DND-41 (cell line): ENCODE measurements at regions not wholly inside any gene's neighbourhood (a gene's known extent, or its start where the extent isn't known, plus 50 kb on each side); places are given as distances from the start of the nearest gene placed in this dataset.

ENCODE experiments used
- ATAC-seq: fragments of 200-7000 bp; cut with Tn5 transposase; 3 replicates; pipeline ENCODE4 v1.9.1; 2021; ENCODE audit warnings: low read depth; ENCODE audit not compliant: insufficient read depth
- DNase-seq: peaks from one replicate; pipeline ENCODE4 v3.0.0-alpha.2; 2020
- H2AFZ ChIP-seq: 2 replicates; pipeline ENCODE4 v1.6.0; 2012; ENCODE audit warnings: low read depth, low read length
- H3K27ac ChIP-seq: 2 replicates; pipeline ENCODE4 v1.5.1; 2012; ENCODE audit warnings: low read length, inconsistent platforms
- H3K27me3 ChIP-seq: fragments of 200-600 bp; sonication (generic); 2 replicates; pipeline ENCODE4 v1.6.0; 2012; ENCODE audit warnings: low read length, mild to moderate bottlenecking, inconsistent platforms; ENCODE audit not compliant: insufficient read depth, poor library complexity
- H3K36me3 ChIP-seq: 2 replicates; pipeline ENCODE4 v1.5.1; 2012; ENCODE audit warnings: low read length, inconsistent platforms; ENCODE audit not compliant: insufficient read depth
- H3K4me1 ChIP-seq: 2 replicates; pipeline ENCODE4 v1.5.1; 2012; ENCODE audit warnings: mild to moderate bottlenecking, low read length; ENCODE audit not compliant: insufficient read depth
- H3K4me2 ChIP-seq: 2 replicates; pipeline ENCODE4 v1.6.0; 2012; ENCODE audit warnings: mild to moderate bottlenecking, moderate library complexity, low read length, inconsistent platforms; ENCODE audit not compliant: insufficient read depth
- H3K4me3 ChIP-seq, 2 experiments: fragments of 200-600 bp in 1 of 2; shearing (Covaris generic) in 1 of 2; 2 replicates each; pipeline ENCODE4 v1.5.1; 2012 to 2016; ENCODE audit warnings: inconsistent platforms in 2 of 2, low read length in 2 of 2, mild to moderate bottlenecking in 2 of 2, low read depth in 1 of 2, moderate library complexity in 1 of 2
- H3K79me2 ChIP-seq: 2 replicates; pipeline ENCODE4 v1.6.0; 2012; ENCODE audit warnings: low read length, inconsistent platforms; ENCODE audit not compliant: insufficient read depth
- H3K9ac ChIP-seq: 2 replicates; pipeline ENCODE4 v1.6.0; 2012; ENCODE audit warnings: low read depth, mild to moderate bottlenecking, inconsistent platforms, low read length, moderate library complexity
- H3K9me3 ChIP-seq: 2 replicates; pipeline ENCODE4 v1.5.1; 2012; ENCODE audit warnings: low read length, moderate library complexity, mild to moderate bottlenecking, inconsistent platforms; ENCODE audit not compliant: insufficient read depth, severe bottlenecking
- H4K20me1 ChIP-seq: 2 replicates; pipeline ENCODE4 v1.6.0; 2012; ENCODE audit warnings: low read length; ENCODE audit not compliant: insufficient read depth
- EZH2 ChIP-seq: IDR thresholded peaks from 3 replicates; pipeline ENCODE4 v1.6.1; 2012; ENCODE audit warnings: borderline replicate concordance, low read depth, mild to moderate bottlenecking, moderate library complexity, low read length, inconsistent platforms; ENCODE audit not compliant: severe bottlenecking
- TF ChIP-seq, protein P1 (sequence below): IDR thresholded peaks from 2 replicates; pipeline ENCODE4 v1.5.1; 2012; ENCODE audit warnings: borderline replicate concordance, low read length, moderate library complexity, mild to moderate bottlenecking; ENCODE audit not compliant: poor library complexity, severe bottlenecking; ENCODE audit errors: extremely low read depth

DNA sequence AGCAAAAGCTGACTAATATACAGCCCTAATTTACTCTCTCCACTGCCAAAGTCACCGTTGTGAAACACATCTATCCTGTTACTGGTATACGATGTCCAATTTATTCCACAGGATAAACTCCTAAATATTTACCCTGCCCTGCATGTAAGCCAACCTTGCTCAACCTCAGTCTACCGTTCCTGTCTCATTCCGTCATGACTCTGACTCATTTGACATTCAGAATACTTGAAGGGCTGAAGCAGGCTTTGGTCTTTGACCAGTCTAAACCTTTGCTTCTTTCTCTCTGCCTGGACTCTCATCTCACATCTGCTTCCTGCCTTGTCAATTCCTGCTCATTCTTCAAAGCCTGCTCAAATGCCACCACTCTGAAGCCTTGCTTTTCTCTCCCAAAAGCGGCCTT is 157.5 kb downstream of the SCP2D1 start:
- H3K27ac ChIP-seq = no peak overlapping the region
- no peaks in the 10 kb centered on the region for H3K27me3 ChIP-seq
- TF ChIP-seq, protein P1, sequence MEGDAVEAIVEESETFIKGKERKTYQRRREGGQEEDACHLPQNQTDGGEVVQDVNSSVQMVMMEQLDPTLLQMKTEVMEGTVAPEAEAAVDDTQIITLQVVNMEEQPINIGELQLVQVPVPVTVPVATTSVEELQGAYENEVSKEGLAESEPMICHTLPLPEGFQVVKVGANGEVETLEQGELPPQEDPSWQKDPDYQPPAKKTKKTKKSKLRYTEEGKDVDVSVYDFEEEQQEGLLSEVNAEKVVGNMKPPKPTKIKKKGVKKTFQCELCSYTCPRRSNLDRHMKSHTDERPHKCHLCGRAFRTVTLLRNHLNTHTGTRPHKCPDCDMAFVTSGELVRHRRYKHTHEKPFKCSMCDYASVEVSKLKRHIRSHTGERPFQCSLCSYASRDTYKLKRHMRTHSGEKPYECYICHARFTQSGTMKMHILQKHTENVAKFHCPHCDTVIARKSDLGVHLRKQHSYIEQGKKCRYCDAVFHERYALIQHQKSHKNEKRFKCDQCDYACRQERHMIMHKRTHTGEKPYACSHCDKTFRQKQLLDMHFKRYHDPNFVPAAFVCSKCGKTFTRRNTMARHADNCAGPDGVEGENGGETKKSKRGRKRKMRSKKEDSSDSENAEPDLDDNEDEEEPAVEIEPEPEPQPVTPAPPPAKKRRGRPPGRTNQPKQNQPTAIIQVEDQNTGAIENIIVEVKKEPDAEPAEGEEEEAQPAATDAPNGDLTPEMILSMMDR = no peak
- TF ChIP-seq EZH2 = no peak
- no peak overlapping the region for H2AFZ ChIP-seq
- H3K9ac ChIP-seq = no peak overlapping the region
- no peaks in the 10 kb centered on the region for H3K36me3 ChIP-seq
- ATAC-seq (no peak), DNase-seq (no peak)
- H3K4me2 ChIP-seq = no peak overlapping the region
- no peaks in the 10 kb centered on the region for H3K9me3 ChIP-seq
- no peaks in the 10 kb centered on the region for H3K4me1 ChIP-seq
- no peak overlapping the region for H3K4me3 ChIP-seq
- H4K20me1 ChIP-seq = no peaks in the 10 kb centered on the region
- no peaks in the 10 kb centered on the region for H3K79me2 ChIP-seq

DNA sequence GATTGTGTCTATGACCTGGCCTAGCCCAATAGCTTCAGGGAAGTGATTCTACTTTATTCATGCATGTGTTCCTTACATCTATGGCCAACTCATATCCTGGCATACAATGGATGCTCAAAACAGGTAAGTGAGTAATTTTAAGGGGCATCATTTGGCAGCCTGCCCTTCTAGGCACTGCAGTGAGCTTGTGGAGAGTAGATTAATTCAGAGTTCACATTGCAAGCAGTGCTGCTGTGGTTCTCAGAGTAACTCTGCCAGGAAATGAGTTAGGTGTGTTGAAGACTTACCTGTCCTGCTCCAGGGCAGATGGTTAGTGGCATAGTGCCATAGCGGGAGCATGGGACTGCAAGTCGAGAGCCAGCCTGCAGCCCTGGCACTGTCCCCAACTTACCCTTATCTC is 158.0 kb downstream of the SCP2D1 start:
- Histone ChIP-seq H3K36me3 (no peaks in the 10 kb centered on the region), H3K4me2 (no peak overlapping the region), H3K4me3 (no peak overlapping the region), H3K4me1 (no peaks in the 10 kb centered on the region), H2AFZ (no peak overlapping the region), H3K27me3 (no peaks in the 10 kb centered on the region), H3K79me2 (no peaks in the 10 kb centered on the region), H3K9me3 (no peaks in the 10 kb centered on the region), H3K27ac (no peak overlapping the region), H3K9ac (no peak overlapping the region), H4K20me1 (no peaks in the 10 kb centered on the region)
- DNase-seq (no peak), ATAC-seq (no peak)
- TF ChIP-seq EZH2 = no peak
- TF ChIP-seq, protein P1 = no peak

DNA sequence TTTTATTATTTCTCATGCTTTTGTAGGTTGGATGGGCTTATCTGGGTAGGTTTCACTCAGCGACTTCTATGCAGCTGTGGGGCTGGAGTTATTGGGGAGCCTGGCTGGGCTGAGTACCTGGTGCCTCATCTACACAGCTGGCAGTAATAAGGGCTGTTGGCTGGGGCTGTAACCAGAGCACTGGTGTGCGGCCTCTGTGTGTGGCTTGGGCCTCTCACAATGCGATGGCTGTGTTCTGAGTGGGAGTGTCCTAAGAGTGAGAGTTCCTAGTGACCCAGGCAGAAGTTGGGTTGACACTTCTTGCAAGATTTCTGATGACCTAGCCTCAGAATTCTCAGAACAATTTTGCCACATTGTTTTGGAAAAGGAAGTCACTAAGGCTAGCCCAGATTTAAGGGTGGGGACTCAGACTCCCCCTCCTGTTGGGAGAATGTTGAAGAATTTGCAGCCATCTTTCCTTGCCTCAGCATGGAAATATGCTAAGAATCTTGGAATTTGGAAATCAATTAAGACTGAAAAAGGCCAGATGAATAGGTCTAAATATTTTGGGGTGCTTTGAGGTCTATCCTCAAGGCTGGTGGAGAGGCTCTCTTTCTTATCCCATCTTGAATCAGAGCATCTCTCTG is 158.8 kb downstream of the SCP2D1 start:
- no peaks in the 10 kb centered on the region for H3K36me3 ChIP-seq
- ATAC-seq (no peak), DNase-seq (no peak)
- H4K20me1 ChIP-seq = no peaks in the 10 kb centered on the region
- H3K27ac ChIP-seq = no peak overlapping the region
- no peaks in the 10 kb centered on the region for H3K79me2 ChIP-seq
- H3K4me3 ChIP-seq = no peak overlapping the region
- H3K27me3 ChIP-seq = no peaks in the 10 kb centered on the region
- no peak overlapping the region for H2AFZ ChIP-seq
- no peaks in the 10 kb centered on the region for H3K9me3 ChIP-seq
- TF ChIP-seq, protein P1 = no peak
- TF ChIP-seq EZH2 = no peak
- H3K4me1 ChIP-seq = no peaks in the 10 kb centered on the region
- H3K9ac ChIP-seq = no peak overlapping the region
- H3K4me2 ChIP-seq = no peak overlapping the region

DNA sequence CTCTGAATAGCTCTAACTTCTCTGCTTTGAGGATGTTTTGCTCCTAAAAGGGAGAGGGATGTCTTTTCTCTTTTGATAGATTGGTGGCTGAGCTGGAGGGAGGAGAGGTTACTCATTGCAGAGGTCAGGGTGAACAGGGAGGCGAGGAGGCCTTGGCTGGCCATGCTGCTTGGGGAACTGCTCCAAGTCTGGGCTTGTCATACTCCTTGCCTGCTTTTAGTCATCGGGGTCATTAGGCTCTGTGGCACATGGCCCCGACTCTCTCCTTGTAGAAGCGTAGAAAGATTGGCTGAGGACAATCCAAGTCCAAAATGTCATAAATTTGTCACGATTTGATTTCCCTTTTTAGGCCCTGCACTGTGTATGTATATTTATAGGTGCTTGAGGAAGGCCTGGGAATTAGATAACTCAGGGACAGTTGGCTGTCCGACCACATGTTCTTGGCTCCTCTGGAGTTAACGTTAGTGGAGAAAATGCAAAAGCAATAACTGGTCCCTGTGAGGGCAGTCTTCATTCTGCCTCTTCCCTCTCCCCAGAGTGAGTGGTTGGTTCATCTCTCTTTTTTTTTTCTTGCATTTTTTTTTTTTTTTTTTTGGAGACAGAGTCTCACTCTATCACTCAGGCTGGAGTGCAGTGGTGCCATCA is 160.1 kb downstream of the SCP2D1 start:
- no peak for ATAC-seq

More for the DNA sequence above, 160.1 kb downstream of the SCP2D1 start:
- Histone ChIP-seq H3K4me1 (no peaks in the 10 kb centered on the region), H3K4me2 (no peak overlapping the region), H3K36me3 (no peaks in the 10 kb centered on the region), H3K9me3 (no peaks in the 10 kb centered on the region), H3K79me2 (no peaks in the 10 kb centered on the region), H3K9ac (no peak overlapping the region), H3K27me3 (no peaks in the 10 kb centered on the region), H3K4me3 (no peak overlapping the region), H3K27ac (no peak overlapping the region), H4K20me1 (no peaks in the 10 kb centered on the region), H2AFZ (no peak overlapping the region)
- TF ChIP-seq, protein P1 = no peak
- no peak for TF ChIP-seq EZH2
- DNase-seq = no peak
